H1 (cell line): ENCODE measurements at regions not wholly inside any gene's neighbourhood (a gene's known extent, or its start where the extent isn't known, plus 50 kb on each side); places are given as distances from the start of the nearest gene placed in this dataset.

Source experiments
- CHD1 ChIP-seq: IDR thresholded peaks from 2 replicates; pipeline ENCODE4 v1.6.1; 2012; ENCODE audit warnings: low read depth, low read length, improper control_type of control experiment
- POLR2A ChIP-seq, 2 experiments: IDR thresholded peaks; 1 replicate in 1 of 2; 2 replicates in 1 of 2; pipeline ENCODE4 v1.6.1; 2011; ENCODE audit warnings: low read depth in 2 of 2, low read length in 2 of 2, mild to moderate bottlenecking in 2 of 2; ENCODE audit errors: control extremely low read depth in 1 of 2
- RAD21 ChIP-seq, 2 experiments: IDR thresholded peaks in 1 of 2; conservative IDR thresholded peaks in 1 of 2; 2 replicates each; pipeline ENCODE4 v1.6.1; 2011; ENCODE audit warnings: low read depth in 2 of 2, low read length in 2 of 2, improper control_type of control experiment in 1 of 2, inconsistent platforms in 1 of 2, mild to moderate bottlenecking in 1 of 2, moderate library complexity in 1 of 2
- TCF12 ChIP-seq: IDR thresholded peaks from 2 replicates; pipeline ENCODE4 v1.6.1; 2011; ENCODE audit warnings: low read depth, mild to moderate bottlenecking, low read length
- TF ChIP-seq, protein P1 (sequence below): fragments of 300-600 bp; sonication (generic); IDR thresholded peaks from 2 replicates; pipeline ENCODE4 v1.7.1; 2012; ENCODE audit warnings: low read length, moderate library complexity, mild to moderate bottlenecking, inconsistent platforms; ENCODE audit not compliant: insufficient replicate concordance
- TF ChIP-seq, protein P2 (sequence below), 3 experiments: IDR thresholded peaks; 1 replicate in 2 of 3; 2 replicates in 1 of 3; pipeline versions ENCODE4 v1.5.1 to v1.6.1; 2011; ENCODE audit warnings: low read length in 3 of 3, mild to moderate bottlenecking in 3 of 3, inconsistent platforms in 2 of 3, low read depth in 1 of 3, moderate library complexity in 1 of 3; ENCODE audit not compliant: insufficient read depth in 1 of 3; ENCODE audit errors: control extremely low read depth in 1 of 3

DNA sequence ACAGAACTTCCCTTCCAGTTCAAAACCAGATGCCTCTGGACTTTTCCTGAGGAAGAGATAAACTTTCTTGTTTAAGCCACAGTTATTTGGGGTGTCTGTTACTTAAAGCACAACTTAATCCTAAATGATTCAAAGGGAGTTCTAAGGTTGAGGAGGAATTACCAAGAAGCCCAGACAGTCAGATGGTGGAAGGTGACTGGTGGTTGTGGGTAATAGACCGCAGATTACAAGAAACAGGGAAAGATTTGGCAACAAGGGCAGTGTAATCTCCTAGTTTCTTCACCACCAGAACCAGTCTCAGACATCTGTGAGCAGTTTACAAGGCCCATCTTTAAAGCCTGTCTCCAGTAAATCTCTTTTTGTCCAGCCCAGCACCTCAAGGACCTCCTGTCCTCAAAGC, 130.1 kb upstream of the CTTNBP2NL start (continued):
- TF ChIP-seq, protein P1, sequence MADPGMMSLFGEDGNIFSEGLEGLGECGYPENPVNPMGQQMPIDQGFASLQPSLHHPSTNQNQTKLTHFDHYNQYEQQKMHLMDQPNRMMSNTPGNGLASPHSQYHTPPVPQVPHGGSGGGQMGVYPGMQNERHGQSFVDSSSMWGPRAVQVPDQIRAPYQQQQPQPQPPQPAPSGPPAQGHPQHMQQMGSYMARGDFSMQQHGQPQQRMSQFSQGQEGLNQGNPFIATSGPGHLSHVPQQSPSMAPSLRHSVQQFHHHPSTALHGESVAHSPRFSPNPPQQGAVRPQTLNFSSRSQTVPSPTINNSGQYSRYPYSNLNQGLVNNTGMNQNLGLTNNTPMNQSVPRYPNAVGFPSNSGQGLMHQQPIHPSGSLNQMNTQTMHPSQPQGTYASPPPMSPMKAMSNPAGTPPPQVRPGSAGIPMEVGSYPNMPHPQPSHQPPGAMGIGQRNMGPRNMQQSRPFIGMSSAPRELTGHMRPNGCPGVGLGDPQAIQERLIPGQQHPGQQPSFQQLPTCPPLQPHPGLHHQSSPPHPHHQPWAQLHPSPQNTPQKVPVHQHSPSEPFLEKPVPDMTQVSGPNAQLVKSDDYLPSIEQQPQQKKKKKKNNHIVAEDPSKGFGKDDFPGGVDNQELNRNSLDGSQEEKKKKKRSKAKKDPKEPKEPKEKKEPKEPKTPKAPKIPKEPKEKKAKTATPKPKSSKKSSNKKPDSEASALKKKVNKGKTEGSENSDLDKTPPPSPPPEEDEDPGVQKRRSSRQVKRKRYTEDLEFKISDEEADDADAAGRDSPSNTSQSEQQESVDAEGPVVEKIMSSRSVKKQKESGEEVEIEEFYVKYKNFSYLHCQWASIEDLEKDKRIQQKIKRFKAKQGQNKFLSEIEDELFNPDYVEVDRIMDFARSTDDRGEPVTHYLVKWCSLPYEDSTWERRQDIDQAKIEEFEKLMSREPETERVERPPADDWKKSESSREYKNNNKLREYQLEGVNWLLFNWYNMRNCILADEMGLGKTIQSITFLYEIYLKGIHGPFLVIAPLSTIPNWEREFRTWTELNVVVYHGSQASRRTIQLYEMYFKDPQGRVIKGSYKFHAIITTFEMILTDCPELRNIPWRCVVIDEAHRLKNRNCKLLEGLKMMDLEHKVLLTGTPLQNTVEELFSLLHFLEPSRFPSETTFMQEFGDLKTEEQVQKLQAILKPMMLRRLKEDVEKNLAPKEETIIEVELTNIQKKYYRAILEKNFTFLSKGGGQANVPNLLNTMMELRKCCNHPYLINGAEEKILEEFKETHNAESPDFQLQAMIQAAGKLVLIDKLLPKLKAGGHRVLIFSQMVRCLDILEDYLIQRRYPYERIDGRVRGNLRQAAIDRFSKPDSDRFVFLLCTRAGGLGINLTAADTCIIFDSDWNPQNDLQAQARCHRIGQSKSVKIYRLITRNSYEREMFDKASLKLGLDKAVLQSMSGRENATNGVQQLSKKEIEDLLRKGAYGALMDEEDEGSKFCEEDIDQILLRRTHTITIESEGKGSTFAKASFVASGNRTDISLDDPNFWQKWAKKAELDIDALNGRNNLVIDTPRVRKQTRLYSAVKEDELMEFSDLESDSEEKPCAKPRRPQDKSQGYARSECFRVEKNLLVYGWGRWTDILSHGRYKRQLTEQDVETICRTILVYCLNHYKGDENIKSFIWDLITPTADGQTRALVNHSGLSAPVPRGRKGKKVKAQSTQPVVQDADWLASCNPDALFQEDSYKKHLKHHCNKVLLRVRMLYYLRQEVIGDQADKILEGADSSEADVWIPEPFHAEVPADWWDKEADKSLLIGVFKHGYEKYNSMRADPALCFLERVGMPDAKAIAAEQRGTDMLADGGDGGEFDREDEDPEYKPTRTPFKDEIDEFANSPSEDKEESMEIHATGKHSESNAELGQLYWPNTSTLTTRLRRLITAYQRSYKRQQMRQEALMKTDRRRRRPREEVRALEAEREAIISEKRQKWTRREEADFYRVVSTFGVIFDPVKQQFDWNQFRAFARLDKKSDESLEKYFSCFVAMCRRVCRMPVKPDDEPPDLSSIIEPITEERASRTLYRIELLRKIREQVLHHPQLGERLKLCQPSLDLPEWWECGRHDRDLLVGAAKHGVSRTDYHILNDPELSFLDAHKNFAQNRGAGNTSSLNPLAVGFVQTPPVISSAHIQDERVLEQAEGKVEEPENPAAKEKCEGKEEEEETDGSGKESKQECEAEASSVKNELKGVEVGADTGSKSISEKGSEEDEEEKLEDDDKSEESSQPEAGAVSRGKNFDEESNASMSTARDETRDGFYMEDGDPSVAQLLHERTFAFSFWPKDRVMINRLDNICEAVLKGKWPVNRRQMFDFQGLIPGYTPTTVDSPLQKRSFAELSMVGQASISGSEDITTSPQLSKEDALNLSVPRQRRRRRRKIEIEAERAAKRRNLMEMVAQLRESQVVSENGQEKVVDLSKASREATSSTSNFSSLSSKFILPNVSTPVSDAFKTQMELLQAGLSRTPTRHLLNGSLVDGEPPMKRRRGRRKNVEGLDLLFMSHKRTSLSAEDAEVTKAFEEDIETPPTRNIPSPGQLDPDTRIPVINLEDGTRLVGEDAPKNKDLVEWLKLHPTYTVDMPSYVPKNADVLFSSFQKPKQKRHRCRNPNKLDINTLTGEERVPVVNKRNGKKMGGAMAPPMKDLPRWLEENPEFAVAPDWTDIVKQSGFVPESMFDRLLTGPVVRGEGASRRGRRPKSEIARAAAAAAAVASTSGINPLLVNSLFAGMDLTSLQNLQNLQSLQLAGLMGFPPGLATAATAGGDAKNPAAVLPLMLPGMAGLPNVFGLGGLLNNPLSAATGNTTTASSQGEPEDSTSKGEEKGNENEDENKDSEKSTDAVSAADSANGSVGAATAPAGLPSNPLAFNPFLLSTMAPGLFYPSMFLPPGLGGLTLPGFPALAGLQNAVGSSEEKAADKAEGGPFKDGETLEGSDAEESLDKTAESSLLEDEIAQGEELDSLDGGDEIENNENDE: no peak
- TF ChIP-seq CHD1 (no peak), RAD21 (IDR thresholded peaks at IDR 0.05 in 1 of 2, conservative IDR thresholded peaks at IDR 0.05 in 1 of 2; ENCODE audit: low read depth in 2 of 2, low read length in 2 of 2) (no peak), POLR2A (IDR thresholded peaks at IDR 0.05; ENCODE audit: control extremely low read depth in 1 of 2, low read depth in 2 of 2, low read length in 2 of 2) (no peak), TCF12 (no peak)
- TF ChIP-seq, protein P2, sequence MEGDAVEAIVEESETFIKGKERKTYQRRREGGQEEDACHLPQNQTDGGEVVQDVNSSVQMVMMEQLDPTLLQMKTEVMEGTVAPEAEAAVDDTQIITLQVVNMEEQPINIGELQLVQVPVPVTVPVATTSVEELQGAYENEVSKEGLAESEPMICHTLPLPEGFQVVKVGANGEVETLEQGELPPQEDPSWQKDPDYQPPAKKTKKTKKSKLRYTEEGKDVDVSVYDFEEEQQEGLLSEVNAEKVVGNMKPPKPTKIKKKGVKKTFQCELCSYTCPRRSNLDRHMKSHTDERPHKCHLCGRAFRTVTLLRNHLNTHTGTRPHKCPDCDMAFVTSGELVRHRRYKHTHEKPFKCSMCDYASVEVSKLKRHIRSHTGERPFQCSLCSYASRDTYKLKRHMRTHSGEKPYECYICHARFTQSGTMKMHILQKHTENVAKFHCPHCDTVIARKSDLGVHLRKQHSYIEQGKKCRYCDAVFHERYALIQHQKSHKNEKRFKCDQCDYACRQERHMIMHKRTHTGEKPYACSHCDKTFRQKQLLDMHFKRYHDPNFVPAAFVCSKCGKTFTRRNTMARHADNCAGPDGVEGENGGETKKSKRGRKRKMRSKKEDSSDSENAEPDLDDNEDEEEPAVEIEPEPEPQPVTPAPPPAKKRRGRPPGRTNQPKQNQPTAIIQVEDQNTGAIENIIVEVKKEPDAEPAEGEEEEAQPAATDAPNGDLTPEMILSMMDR (IDR thresholded peaks at IDR 0.05; ENCODE audit: control extremely low read depth in 1 of 3, insufficient read depth in 1 of 3, low read depth in 1 of 3, low read length in 3 of 3): no peak
- TF ChIP-seq, all 59 proteins: peak for 0
